HPDE6-E6E7 (cell line): ENCODE measurements at regions not wholly inside any gene's neighbourhood (a gene's known extent, or its start where the extent isn't known, plus 50 kb on each side); places are given as distances from the start of the nearest gene placed in this dataset.
"Not testable (repeated sequence)": the region's sequence is repeated elsewhere in the genome, so short reads cannot be mapped to it uniquely, and the experiment has no call there.

Source experiments
- DNase-seq: peaks from one replicate; pipeline ENCODE4 v3.0.0; 2011; ENCODE audit warnings: missing footprints; ENCODE audit errors: extremely low spot score

DNA sequence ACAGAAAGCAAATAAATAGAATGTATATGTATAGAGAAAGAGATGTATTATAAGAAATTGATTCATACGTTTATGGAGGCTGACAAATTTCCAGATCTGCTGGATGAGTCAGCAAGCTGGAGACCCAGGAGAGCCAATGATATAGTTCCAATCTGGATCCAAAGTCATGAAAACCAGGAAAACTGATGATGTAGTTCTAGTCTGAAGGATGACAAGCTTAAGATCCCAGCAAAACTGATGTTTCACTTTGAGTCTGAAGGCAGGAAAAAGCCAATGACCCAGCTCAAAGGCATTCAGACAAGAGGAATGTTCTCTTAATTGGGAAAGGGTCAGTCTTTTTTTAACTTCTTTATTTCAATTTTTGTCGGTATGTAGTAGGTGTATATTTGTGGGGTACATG, 102.6 kb downstream of the LHFPL1 start:
- no peak for DNase-seq

DNA sequence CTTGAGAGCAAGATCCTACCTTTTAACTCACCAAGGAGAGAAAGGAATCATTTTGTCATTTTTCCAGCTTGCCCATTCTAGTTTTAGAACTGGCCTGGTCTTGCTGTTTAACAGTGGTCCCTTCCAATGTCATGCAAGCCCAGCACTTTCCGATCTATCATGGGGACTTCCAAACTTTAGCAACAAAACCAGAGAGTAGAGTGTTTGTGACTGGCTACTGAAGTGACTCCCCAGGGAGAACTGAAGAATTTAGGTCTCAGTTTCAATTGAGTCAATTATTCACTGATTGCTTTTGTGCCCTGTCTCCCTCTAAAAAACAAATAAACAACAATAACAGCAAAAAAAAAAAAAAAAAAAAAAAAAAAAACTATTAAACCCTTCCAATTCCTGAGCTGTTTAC, 108.3 kb downstream of the LHFPL1 start:
- no peak for DNase-seq

DNA sequence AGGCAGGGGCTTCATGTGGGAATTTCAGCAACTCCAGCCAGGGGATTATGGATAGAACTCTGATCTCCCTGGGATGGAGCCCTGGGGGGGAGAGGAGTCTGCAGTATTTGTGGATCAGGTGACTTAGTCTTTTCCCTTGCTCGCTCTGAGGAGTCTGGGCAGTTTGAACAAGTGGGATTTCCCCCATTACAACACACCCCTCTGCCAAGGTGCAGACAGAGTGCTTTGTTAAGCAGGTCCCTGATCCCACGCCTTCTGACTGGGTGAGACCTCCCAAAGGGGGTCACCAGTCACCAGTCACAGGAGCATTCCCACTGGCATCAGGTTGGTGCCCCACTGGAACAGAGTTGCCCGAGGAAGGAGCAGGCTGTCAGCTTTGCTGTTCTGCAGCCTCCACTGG, 123.9 kb downstream of the LHFPL1 start:
- DNase-seq: no peak

DNA sequence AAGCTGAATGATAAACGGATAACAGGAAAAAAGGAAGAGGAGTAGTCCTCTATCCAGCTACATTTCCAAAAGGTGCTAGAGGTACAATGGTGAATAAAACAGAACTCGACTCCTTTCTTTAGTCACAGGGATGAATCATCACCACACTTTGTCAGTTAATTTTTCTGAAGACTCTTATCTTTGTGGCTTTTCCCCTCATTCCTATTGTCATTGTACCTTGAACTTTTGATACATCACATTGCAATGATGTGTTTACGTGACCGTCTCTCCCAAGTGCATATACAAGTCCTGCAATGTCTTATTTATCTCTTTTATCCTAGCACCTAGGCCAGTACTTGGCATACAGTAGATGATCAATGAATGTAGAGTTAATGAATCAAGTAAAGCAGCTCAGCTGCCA, 134.7 kb downstream of the LHFPL1 start:
- no peak for DNase-seq

DNA sequence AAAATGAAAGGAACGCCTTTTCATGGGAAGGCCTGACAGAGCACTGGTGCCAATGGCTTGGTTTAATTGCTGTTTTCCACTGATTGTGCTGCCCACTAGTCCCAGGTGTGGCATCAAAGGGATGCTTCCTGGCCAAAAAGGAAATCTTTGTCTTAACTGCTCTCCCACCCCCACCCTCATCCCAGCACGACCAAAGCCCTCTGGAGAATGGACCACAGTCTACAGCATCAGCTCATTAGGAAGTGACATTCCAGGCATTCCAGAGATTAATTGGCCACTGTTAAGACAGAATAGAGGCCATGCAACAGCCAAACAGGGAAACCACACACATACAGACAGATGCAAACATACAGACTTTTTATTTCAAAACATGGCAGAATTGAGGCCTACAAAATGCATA, 143.2 kb downstream of the LHFPL1 start:
- no peak for DNase-seq

DNA sequence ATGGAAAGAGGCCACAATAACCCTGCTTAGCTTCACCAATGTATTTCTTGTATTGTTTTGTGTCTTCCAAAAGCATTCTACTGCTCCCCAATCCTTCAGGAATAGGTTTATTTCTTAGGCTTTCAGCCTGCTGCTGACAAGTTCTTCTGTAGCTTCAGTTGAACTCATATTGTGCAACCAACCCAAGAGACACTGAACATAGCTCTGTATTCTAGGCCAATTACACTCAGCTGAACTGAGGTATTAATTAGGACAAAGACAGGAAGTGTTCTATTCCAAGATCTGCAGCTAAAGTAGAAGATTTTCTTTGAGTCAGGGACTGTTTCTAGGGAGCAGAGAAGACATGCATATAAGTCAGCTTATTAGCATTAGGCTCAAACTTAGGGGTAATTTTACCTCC, 151.8 kb downstream of the LHFPL1 start:
- DNase-seq: no peak

DNA sequence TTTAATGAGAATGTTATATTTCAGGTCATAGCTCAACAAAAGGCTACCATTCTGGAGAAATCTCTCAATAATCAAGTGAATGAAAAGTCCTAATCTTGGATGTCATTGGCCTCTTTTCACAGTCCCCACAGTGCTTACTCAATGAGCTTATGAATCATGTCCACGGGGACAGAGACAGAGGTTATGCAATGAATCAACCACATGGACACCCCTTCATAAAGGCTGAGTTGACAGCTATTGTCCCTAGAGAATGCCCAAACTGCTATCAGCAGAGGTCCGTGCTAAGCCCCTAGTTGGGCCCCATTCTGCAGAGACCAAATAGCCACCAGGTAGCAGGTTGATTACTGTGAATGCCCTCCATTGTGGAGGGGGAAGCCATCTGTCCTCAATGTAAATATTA, 158.1 kb downstream of the LHFPL1 start:
- DNase-seq: no peak

DNA sequence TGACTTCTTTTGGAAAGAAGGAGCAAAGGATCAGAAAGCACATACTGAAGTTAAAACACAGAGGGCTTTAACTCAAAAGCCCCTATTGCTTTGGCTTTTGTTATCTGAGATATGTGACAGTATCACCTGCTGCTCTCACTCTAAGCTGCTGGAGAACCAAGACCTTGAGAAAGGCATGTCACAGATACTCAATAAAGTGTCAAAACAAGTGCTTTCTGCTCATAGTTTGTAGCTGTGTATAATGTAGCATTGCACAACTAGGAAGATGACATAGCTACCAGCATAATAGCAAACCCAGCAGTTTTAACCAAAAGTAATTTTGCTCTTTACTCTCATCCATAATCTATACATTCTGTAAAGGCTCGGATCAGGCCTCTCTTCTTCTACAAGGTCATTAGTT, 159.6 kb downstream of the LHFPL1 start:
- DNase-seq: no peak

DNA sequence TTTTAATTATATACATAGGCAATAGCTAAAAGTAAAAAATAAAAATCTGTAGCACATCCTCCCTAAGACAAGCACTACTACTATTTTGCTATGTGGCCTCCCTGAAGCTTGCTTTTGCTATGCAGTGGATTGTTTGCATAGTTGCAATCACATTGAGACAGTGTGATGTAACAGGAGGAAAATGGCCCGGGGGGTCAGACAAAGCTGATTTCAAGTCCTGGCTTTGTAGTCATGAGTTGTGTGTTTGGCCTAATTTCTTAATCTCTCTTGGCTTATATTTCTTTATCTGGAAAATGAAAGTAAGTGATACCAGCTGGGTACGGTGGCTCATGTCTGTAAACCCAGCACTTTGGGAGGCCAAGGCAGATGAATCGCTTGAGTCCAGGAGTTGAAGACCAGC, 166.6 kb downstream of the LHFPL1 start:
- DNase-seq: no peak

DNA sequence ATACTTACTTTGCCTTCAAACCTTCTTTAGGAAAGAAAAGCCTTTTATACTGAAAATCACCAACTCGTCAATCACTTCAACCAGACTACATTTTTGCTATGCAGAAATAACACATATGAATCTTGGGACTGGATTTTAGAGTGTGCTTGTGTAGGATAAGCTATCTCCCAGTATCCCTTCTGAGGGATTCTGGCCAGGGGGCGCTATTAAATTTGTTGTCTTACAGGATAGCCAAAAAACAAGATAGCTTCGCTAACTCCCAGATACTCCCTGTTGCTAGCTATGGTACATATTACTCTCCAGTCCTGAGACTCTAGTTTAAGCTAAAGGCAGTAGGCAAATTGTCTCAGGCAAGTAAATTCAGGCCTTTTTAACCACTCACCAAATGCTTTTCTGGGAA, 167.2 kb downstream of the LHFPL1 start:
- DNase-seq: no peak

DNA sequence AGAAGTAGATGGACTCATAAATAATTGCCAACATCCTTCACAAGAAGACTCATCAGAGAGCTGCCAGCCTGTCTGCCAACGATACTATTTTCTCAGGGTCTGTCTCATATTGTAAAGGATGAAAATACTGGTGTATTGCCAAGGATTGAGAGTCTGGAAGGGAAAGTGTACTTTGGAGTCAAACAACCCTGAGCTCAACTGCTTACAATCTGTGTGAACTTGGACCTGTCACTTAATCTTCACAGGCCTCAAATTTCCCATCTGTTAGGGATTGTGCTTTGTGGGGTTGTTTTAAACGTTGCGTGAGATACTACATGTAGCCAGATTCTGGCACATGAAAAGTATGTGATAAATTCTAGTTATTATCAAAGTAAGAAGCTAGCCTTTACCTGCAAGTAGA, 169.1 kb downstream of the LHFPL1 start:
- no peak for DNase-seq

DNA sequence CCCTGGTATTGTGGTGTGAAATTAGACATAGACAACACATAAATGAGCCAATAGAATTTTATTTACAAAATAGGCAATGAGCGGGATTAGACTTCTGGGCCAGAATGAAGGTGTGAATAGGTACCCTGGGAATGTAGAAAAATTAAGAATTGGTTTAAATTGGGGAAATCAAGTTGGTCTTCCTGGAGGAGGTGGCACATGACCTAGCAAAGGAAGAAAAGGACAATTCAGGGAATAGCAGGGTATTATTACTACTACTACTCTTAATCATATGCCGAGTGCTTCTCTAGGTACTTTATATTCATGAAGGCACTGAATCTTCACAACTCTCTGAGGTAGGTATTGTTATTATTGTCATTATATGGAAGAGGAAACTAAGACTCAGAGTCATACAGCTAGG, 202.1 kb downstream of the LHFPL1 start:
- DNase-seq: no peak

DNA sequence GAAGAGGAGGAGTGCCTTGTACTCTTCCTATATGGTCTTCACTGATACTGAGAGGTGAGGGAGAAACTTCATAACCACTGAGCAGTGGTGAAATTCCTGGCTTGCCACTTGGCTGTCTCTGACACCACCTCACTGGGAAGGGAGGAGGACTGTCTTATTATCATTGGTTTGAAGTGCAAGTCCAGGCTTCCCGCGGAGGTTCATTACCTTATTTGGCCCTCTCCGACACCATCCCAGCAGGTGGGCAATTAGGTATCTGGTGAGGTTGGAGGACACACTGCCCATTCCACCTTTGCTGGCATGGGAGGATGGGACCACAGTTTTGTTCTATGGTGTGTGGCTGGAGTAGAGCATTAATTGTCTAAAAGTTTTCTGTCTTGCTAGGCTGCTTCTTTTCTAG, 206.1 kb downstream of the LHFPL1 start:
- no peak for DNase-seq

DNA sequence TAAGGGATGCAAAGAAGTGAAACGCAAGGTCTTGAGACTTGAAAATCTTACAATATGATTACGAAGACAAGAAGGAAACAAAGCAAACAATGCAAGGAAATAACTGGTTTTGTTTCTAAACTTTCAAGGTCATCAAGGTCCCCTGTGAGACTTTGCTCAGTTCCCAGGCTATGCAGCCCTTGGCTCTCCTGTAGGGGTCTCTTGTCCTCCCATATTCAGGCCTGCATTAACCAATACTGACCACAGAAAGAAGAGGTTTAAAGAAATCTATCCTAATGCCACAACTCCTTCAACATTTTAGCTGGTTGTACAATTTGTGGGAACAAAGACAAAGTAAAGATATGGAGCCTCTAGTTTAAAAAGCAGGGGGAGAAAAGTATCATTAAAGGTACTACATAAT, 209.2 kb downstream of the LHFPL1 start:
- no peak for DNase-seq

DNA sequence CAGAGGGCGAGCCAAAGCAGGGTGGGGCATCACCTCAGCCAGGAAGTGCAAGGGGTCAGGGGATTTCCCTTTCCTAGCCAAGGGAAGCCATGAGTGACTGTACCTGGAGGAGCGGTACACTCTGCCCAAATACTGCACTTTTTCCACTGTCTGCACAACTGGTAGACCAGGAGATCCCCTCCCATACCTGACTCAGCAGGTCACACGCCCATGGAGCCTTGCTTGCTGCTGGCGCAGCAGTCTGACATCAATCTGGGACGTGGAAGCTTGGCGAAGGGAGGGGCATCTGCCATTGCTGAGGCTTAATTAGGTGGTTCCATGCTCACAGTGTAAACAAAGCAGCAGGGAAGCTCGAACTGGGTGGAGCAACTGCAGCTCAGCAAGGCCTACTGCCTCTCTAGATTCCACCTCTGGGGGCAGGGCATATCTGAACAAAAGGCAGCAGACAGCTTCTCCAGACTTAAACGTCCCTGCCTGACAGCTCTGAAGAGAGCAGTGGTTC, 217.7 kb downstream of the LHFPL1 start:
- not testable (repeated sequence) for DNase-seq

DNA sequence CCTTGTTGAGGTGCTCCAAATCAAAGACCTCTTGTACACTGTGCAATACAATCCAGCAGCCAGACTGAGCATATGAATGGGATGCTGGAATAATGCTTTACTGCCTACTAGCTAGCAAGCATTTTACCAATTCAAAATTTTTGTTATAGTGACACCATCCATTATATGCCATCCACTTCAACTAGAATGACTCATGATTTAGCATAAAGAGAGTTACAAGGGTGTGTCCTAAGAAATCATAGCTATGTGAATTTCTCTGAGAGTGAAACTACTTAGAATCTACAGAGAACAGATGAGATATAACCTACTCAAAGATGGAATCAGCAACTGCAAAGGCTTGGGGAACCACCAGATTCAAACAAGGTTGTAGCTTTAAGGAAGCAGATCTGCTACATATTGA, 221.9 kb downstream of the LHFPL1 start:
- DNase-seq: no peak

DNA sequence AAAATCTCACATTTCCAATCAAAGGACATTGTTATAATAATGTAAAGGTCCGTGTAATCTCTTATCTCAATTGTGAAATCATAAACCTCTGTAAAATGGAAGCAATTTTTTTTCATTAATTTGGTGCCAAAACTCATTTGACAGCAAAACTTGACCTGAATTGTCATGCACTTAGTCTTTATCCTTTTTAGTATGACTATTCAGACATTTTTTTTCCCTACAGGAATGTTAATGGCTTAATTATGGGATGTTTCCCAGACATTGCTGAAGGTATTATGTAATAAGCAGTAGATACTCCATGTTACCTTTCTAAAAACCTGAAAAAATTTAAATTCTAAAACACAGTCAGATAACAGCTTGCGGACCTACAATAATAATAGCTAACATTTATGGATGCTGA, 228.9 kb downstream of the LHFPL1 start:
- no peak for DNase-seq

DNA sequence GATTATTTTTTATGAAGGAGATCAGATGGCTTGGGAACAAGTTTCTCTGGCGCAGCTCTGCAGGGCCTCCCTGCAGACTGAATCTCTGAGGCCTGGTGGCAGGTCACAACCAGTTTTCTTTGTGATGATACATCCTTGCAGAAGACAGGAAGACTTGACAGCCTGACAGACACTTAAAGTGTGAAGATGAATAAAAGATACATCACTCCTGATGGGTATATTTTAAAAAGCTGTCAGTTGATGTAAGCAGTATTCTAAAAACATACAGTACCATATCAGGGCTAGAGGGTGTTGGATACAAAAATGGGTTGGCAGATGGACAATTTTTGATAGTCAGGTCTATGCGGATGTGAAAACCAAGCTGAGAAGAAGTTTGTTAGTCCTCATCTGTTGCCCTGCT, 239.5 kb downstream of the LHFPL1 start:
- no peak for DNase-seq

DNA sequence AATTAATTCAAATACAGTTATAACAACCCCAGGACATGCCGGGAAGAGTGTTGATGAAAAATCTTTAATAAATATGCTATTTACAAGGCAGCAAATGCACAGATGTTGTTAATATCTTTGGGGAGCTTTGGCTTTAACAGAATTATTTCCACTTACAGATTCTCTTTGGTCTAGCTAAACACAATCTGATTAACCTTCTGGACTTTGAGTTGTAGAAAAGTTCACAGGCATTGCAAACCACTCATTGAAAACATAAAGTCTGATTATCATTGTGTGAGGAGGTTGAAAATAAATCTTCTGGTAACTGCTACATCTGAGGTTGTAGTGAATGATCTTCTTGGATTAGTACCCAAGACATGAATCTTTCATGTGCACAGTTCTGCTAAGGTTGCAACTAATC, 255.6 kb downstream of the LHFPL1 start:
- DNase-seq: no peak

DNA sequence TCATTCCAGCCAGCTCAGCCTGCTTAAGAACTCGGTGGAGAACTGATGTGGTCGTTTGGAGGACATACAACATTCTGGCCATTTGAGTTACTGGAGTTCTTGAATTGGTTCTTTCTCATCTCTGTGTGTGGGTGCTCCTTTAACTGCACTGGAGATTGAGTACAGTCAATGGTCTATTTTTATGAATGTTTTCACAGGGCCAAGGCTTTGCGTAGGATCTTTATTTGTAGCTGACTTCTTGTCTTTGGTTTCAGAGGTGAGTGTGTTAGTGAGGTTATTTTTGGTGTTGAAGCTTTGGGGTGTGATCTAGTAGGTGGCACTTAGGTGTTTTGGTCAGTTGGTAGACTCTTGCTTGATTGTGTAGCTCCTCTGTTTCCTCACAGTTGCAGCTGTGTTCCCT, 288.4 kb downstream of the LHFPL1 start:
- no peak for DNase-seq

DNA sequence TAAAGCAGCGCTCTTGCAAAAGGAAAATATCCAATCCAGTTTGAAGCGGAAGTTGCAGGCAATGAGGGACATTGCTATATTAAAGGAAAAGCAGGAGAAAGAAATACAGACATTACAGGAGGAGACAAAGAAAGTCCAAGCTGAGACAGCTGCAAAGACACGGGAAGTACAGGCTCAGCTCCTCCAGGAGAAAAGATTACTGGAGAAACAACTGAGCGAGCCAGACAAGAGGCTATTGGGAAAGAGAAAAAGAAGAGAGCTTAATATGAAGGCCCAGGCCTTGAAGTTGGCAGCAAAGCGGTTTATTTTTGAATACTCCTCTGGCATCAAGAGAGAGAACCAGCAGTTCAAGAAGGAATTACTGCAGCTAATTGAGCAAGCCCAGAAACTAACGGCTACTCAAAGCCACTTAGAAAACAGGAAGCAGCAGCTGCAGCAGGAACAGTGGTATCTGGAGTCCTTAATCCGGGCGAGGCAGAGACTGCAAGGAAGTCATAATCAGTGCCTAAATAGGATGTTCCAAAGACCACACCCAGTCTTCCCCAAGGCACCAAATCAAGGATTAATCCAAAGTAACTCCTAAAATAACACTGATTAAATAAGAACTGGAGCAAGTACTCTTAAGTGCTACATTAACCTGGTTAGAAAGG, 298.0 kb downstream of the LHFPL1 start:
- not testable (repeated sequence) for DNase-seq

DNA sequence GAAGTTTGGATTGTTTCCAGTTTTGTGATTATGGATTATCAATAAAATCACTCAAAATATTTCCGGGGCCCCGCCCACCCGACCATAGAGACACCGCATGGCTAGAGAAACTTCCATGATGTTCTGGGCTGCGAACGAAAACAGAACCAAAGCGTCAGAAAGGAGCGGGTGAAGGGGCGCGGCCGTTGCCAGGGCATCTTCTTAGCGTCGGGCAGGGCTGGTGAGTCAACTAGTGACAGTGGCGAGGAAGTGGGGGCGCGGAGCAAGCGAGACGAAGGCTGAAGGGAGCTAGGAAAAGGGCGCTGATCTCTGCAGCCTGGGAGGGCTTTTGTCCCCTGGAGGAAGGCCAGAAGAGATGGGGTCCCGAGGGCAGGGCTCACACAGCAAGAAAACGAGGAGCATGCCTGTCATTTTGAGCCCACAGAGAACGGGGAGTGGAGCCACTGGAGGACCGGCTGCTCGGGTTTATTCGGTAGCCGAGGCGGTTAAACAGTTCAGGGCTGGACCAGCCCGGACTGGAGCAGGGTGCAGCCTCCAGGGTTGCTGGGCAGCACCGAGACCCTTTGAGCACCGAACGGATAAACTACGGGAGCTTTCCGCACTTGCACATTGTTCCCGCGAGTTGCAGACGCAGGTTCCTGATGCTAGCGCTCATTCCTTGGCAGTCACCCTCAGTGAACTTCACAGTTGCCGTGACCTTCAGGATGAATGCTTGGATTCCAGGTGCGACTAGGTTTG, 298.1 kb upstream of the TRPC5 start:
- no peak for DNase-seq

DNA sequence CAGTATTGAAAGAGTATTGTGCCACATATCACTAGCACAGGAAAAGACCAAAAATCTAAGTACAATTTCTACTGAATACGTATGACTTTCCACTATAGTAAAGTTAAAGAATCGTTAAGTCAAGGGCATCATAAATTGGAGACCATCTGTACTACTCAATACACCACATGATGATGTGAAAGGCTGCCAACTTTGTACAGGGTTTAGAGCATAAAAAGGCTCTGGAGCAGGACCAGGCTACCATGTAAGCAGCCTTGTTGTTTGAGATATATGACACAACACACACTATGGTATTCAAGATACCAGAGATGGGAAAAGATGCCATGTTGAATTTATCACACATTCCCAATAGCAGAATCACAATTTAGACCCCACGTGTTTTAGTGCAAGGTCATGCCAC, 294.9 kb upstream of the TRPC5 start:
- no peak for DNase-seq

DNA sequence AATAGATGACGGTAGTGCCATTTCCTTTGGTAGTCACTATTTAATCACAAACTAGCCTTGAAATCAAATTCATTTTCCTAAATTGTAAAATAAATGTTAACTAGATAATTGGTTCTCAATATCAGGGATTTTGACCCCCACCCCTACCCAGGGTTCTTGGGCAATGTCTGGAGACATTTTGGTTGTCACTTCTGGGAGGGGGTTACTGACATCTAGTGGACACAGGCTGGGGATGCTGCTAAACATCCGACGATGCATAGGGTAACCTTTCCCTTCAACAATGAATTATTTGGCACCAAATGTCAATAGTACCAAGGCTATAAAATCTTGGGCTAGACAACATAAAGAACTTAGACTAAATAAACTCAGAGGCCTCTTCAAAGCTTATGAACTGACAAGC, 285.8 kb upstream of the TRPC5 start:
- no peak for DNase-seq
